WERI-Rb-1 (cell line): ENCODE measurements at regions not wholly inside any gene's neighbourhood (a gene's known extent, or its start where the extent isn't known, plus 50 kb on each side); places are given as distances from the start of the nearest gene placed in this dataset.

Experiments
- DNase-seq: peaks from one replicate; pipeline ENCODE4 v3.0.0-alpha.2; 2020
- H3K27ac ChIP-seq: fragments of 250-450 bp; sonication (Bioruptor Pico); 2 replicates; pipeline ENCODE4 v1.5.1; 2020; ENCODE audit warnings: mild to moderate bottlenecking, moderate library complexity
- H3K27me3 ChIP-seq: fragments of 250-450 bp; sonication (Bioruptor Pico); 2 replicates; pipeline ENCODE4 v1.5.1; 2021; ENCODE audit warnings: mild to moderate bottlenecking, low read depth, moderate library complexity; ENCODE audit not compliant: insufficient read depth, severe bottlenecking
- H3K36me3 ChIP-seq: fragments of 250-450 bp; sonication (Bioruptor Pico); 2 replicates; pipeline ENCODE4 v1.5.1; 2020; ENCODE audit warnings: mild to moderate bottlenecking, moderate library complexity
- H3K4me3 ChIP-seq: 2 replicates; pipeline ENCODE4 v1.5.1; 2011; ENCODE audit warnings: low read depth, mild to moderate bottlenecking, control low read depth, low read length
- H3K9me3 ChIP-seq: fragments of 250-450 bp; sonication (Bioruptor Pico); 2 replicates; pipeline ENCODE4 v1.5.1; 2021; ENCODE audit warnings: mild to moderate bottlenecking, moderate library complexity; ENCODE audit not compliant: severe bottlenecking
- TF ChIP-seq, protein P1 (sequence below): IDR thresholded peaks from 2 replicates; pipeline ENCODE4 v1.5.1; 2011; ENCODE audit warnings: low read depth, mild to moderate bottlenecking, control low read depth, inconsistent platforms, low read length

DNA sequence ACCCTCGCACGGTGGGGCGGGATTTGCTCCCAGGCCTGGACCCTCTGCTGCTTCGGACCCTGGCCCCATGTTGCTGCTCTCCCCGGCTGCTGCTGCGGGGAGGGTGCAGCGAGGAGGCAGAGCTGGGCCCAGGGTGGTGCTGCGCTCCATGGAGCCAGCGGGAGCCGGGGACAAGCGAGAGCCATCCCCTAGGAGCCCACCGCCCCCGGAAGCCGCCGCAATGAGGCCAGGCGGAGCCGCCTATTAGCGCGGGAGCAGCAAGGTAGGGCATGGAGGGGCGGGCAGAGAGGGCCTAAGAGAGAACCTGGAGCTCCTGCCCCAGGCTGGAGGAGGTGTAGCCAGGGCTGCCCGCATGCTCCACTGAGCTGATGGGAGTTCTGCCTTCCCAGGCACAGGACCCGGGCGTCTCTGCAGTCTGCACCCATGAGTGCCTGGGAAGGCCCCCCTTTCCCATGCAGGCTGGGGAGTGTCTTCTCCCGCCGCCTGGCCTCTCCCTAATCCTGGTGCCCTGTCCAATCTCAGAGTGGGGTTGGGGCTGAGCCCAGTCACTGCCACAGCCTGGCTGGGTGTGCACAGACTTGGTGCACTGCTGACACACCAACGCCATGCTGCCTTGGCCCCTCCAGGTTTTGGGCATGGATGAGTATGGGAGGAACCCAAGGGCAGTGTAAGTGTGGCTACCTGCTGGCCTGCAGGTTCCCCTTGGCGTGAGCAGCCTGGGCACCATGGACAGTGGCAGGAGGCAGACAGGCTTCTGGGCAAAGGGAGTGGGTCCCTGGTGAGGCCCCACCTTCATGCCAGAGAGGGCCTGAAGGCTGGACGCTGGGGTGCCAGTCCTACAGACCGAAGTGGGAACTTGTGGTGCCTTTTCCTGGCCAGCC, 360.6 kb upstream of the MAP3K7 start:
- DNase-seq, result no peak
- no peak overlapping the region for H3K27ac ChIP-seq
- TF ChIP-seq, protein P1, sequence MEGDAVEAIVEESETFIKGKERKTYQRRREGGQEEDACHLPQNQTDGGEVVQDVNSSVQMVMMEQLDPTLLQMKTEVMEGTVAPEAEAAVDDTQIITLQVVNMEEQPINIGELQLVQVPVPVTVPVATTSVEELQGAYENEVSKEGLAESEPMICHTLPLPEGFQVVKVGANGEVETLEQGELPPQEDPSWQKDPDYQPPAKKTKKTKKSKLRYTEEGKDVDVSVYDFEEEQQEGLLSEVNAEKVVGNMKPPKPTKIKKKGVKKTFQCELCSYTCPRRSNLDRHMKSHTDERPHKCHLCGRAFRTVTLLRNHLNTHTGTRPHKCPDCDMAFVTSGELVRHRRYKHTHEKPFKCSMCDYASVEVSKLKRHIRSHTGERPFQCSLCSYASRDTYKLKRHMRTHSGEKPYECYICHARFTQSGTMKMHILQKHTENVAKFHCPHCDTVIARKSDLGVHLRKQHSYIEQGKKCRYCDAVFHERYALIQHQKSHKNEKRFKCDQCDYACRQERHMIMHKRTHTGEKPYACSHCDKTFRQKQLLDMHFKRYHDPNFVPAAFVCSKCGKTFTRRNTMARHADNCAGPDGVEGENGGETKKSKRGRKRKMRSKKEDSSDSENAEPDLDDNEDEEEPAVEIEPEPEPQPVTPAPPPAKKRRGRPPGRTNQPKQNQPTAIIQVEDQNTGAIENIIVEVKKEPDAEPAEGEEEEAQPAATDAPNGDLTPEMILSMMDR, result no peak
- H3K27me3 ChIP-seq, result no peaks in the 10 kb centered on the region
- no peaks in the 10 kb centered on the region for H3K9me3 ChIP-seq
- no peak overlapping the region for H3K4me3 ChIP-seq
- H3K36me3 ChIP-seq, result no peaks in the 10 kb centered on the region

DNA sequence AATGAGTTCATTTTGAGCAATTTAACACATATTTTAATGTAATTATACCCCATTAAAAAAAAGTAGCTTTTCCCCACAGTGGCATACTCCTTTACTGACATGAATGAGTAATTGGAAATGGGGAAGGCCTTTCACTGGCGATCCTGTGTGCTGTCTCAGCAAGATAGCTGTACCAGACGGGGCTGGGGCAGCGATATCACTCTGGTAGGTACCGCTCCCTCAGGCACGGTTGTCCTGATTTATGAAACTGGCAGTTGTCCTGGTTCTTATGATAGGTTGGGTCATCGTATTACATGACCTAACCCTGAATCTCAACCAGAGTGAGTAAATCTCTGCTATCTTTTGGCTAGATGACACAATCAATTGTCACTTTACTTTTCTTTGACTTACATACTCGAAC, 355.0 kb upstream of the MAP3K7 start:
- Histone ChIP-seq H3K27me3 (no peaks in the 10 kb centered on the region), H3K9me3 (no peaks in the 10 kb centered on the region), H3K27ac (no peak overlapping the region), H3K4me3 (no peak overlapping the region), H3K36me3 (no peaks in the 10 kb centered on the region)
- TF ChIP-seq, protein P1, result no peak
- no peak for DNase-seq

DNA sequence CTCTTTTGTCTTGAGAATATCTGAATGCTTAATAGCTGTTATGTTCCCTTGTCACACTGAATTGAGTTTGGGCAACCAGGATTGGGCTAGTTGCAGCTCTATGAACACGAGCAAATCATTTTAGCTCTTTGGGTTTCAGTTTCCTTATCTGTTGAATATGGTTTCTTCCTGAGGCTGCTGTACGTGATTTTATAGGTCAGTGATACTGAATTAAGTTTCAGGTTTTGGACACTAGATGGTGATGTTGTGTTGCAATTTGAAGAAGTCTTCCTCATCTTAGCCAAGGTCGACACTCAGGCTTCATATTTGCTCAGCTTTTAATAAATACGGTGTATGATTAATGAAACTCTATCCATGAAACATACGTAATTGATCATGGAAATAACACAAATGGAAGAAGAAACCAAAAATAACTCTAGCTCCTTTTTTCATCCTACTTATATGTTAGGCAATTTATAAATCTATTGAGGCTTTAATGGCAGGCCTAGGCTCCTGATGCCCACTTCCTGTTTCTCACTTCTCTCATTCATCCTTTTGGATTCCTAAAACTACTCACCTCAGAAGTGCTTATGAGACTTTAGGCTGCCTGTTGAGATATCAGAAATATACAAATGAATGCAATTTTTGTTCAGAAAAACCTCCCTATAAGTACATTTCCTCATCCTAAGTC, 354.1 kb upstream of the MAP3K7 start:
- DNase-seq, result no peak
- H3K4me3 ChIP-seq, result no peak overlapping the region
- no peaks in the 10 kb centered on the region for H3K9me3 ChIP-seq
- no peaks in the 10 kb centered on the region for H3K36me3 ChIP-seq
- TF ChIP-seq, protein P1, result peak; percentile 41
- H3K27ac ChIP-seq, result no peak overlapping the region
- H3K27me3 ChIP-seq, result no peaks in the 10 kb centered on the region

DNA sequence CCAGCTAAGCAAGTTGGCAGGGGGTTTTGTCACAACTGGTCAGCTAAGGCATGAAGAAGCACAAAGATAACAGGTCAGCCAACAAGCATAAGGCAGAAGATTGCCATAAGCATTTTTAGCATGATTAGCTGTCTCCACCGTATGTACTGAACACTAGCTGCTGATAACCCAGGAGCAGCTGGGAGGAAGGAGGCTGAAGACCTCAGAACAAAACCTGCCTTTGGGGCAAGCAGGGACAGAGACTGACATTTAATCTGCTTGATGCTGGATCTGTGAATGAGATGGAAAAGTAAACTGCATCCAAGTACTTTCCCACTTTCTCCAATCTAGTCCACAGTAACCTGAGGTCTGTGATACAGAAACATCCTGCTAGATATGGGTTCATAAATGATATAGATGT, 353.0 kb upstream of the MAP3K7 start:
- no peak overlapping the region for H3K4me3 ChIP-seq
- H3K27me3 ChIP-seq, result no peaks in the 10 kb centered on the region
- TF ChIP-seq, protein P1, result no peak
- DNase-seq, result peak; percentile 58
- H3K9me3 ChIP-seq, result no peaks in the 10 kb centered on the region
- H3K27ac ChIP-seq, result no peak overlapping the region
- no peaks in the 10 kb centered on the region for H3K36me3 ChIP-seq

DNA sequence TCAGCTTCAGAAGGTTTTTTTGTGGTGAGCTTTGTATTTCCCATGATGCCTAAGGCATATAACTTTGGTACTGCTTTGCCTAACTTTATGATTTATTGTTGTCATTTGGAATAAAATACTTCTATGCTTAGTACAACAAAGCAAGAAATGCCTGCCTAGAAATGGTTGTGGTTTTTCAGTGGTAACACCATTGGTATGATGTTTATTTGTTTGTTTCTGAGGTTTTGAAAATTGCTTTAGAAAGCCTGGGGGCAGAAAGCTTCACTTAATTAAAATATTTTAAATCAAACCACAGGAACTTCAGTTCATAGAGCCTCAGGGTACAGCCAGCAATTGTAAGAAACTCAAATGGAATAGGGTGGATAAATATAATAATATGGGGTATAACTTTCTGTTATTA, 351.2 kb upstream of the MAP3K7 start:
- DNase-seq, result no peak
- H3K36me3 ChIP-seq, result no peaks in the 10 kb centered on the region
- no peak overlapping the region for H3K27ac ChIP-seq
- H3K4me3 ChIP-seq, result no peak overlapping the region
- no peaks in the 10 kb centered on the region for H3K9me3 ChIP-seq
- TF ChIP-seq, protein P1, result no peak
- no peaks in the 10 kb centered on the region for H3K27me3 ChIP-seq
